ENCODE measurements at regions not wholly inside any gene's neighbourhood (a gene's known extent, or its start where the extent isn't known, plus 50 kb on each side); places are given as distances from the start of the nearest gene placed in this dataset.

DNA sequence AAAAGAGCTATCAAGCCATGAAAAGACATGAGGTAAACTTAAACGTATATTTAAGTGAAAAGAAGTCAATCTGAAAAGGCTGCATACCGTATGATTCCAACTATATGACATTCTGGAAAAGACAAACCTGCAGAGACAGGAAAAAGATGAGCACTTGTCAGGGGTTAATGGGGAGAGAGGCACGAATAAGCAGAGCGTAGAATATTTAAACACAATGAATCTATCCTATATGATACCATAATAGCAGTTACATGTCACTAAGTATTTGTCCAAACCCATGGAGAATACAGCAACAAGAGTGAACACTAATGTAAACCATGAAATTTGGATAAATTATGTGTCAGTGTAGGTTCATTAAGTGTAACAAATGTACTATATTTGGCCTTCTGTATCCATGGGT, 560.3 kb upstream of the ANO3 start:
- RAD21 ChIA-PET (ENCODE audit: low non-redundant PET in 1 of 2, low total read pairs in 2 of 2, uncharacterized antibody in 2 of 2, unreplicated experiment in 2 of 2), result no interaction called here
- Histone ChIP-seq H3K9ac (ENCODE audit: low read length) (no peak overlapping the region), H2AFZ (ENCODE audit: low read depth, low read length, poor library complexity, severe bottlenecking) (no peak overlapping the region), H3K4me1 (ENCODE audit: control insufficient read depth in 1 of 2, insufficient read depth in 2 of 2, low read length in 2 of 2) (no peaks in the 10 kb centered on the region), H3K4me2 (ENCODE audit: low read length) (no peak overlapping the region), H3K36me3 (ENCODE audit: control insufficient read depth in 1 of 2, insufficient read depth in 2 of 2, low read length in 2 of 2) (no peaks in the 10 kb centered on the region), H3K79me2 (ENCODE audit: insufficient read depth, low read length) (no peaks in the 10 kb centered on the region), H3K27me3 (ENCODE audit: insufficient read depth, low read length) (no peaks in the 10 kb centered on the region), H3K27ac (ENCODE audit: low read depth, low read length) (no peak overlapping the region), H4K20me1 (ENCODE audit: insufficient read depth) (no peaks in the 10 kb centered on the region), H3K4me3 (replicated peaks in 1 of 2; ENCODE audit: low read depth in 1 of 2, low read length in 2 of 2) (no peak overlapping the region), H3K9me2 (ENCODE audit: insufficient read depth) (no peaks in the 10 kb centered on the region), H3K9me3 (ENCODE audit: control insufficient read depth in 1 of 2, insufficient read depth in 1 of 2, low read depth in 1 of 2, low read length in 2 of 2) (peaks cover 3 to 15% of the 10 kb centered on the region in 2 experiments; a peak in 2 of 4 replicates)
- intact Hi-C loops (cut with micrococcal nuclease), result no loop called here
- POLR2A ChIA-PET, result no interaction called here
- ATAC-seq, result no peak
- no peak for DNase-seq (ENCODE audit: low read depth, low spot score)
- no TSS peak for BruUV-seq (replicated peaks)
- TF ChIP-seq ZFX (IDR thresholded peaks at IDR 0.05) (no peak), CEBPB (IDR thresholded peaks at IDR 0.05; ENCODE audit: low read depth) (no peak), SIN3A (IDR thresholded peaks at IDR 0.05; ENCODE audit: low read depth) (no peak), YY1 (IDR thresholded peaks at IDR 0.05; ENCODE audit: extremely low read depth, insufficient replicate concordance, low read depth, low read length) (no peak), POLR2AphosphoS5 (IDR thresholded peaks at IDR 0.05; ENCODE audit: low read depth, low read length) (no peak), FOSL1 (IDR thresholded peaks at IDR 0.05; ENCODE audit: low read depth) (no peak)
- TF ChIP-seq, protein P1, sequence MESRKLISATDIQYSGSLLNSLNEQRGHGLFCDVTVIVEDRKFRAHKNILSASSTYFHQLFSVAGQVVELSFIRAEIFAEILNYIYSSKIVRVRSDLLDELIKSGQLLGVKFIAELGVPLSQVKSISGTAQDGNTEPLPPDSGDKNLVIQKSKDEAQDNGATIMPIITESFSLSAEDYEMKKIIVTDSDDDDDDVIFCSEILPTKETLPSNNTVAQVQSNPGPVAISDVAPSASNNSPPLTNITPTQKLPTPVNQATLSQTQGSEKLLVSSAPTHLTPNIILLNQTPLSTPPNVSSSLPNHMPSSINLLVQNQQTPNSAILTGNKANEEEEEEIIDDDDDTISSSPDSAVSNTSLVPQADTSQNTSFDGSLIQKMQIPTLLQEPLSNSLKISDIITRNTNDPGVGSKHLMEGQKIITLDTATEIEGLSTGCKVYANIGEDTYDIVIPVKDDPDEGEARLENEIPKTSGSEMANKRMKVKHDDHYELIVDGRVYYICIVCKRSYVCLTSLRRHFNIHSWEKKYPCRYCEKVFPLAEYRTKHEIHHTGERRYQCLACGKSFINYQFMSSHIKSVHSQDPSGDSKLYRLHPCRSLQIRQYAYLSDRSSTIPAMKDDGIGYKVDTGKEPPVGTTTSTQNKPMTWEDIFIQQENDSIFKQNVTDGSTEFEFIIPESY (IDR thresholded peaks at IDR 0.05; ENCODE audit: extremely low read depth, insufficient replicate concordance, low read length), result no peak
- TF ChIP-seq, protein P2, sequence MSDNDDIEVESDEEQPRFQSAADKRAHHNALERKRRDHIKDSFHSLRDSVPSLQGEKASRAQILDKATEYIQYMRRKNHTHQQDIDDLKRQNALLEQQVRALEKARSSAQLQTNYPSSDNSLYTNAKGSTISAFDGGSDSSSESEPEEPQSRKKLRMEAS (IDR thresholded peaks at IDR 0.05), result no peak
- TF ChIP-seq, protein P3, sequence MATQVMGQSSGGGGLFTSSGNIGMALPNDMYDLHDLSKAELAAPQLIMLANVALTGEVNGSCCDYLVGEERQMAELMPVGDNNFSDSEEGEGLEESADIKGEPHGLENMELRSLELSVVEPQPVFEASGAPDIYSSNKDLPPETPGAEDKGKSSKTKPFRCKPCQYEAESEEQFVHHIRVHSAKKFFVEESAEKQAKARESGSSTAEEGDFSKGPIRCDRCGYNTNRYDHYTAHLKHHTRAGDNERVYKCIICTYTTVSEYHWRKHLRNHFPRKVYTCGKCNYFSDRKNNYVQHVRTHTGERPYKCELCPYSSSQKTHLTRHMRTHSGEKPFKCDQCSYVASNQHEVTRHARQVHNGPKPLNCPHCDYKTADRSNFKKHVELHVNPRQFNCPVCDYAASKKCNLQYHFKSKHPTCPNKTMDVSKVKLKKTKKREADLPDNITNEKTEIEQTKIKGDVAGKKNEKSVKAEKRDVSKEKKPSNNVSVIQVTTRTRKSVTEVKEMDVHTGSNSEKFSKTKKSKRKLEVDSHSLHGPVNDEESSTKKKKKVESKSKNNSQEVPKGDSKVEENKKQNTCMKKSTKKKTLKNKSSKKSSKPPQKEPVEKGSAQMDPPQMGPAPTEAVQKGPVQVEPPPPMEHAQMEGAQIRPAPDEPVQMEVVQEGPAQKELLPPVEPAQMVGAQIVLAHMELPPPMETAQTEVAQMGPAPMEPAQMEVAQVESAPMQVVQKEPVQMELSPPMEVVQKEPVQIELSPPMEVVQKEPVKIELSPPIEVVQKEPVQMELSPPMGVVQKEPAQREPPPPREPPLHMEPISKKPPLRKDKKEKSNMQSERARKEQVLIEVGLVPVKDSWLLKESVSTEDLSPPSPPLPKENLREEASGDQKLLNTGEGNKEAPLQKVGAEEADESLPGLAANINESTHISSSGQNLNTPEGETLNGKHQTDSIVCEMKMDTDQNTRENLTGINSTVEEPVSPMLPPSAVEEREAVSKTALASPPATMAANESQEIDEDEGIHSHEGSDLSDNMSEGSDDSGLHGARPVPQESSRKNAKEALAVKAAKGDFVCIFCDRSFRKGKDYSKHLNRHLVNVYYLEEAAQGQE (IDR thresholded peaks at IDR 0.05; ENCODE audit: low read depth), result no peak
- CTCF ChIA-PET, result no interaction called here

Data from HCT116 (cell line).